Transverse colon (tissue), 4 donors: ENCODE measurements at regions not wholly inside any gene's neighbourhood (a gene's known extent, or its start where the extent isn't known, plus 50 kb on each side); places are given as distances from the start of the nearest gene placed in this dataset.

Experiments used
- CTCF ChIP-seq, 5 experiments: fragments of 200-600 bp in 3 of 5; fragments of 450-650 bp in 2 of 5; sonication (generic) in 3 of 5; IDR thresholded peaks; 1 replicate in 2 of 5; 2 replicates in 3 of 5; pipeline ENCODE4 v1.5.1; 2016 to 2017; ENCODE audit warnings: antibody characterized with exemption in 5 of 5, inconsistent platforms in 3 of 5, mild to moderate bottlenecking in 2 of 5, moderate library complexity in 1 of 5
- EP300 ChIP-seq: sonication (generic); formaldehyde crosslinking; IDR thresholded peaks from one replicate; pipeline ENCODE4 v1.6.1; 2017; ENCODE audit warnings: antibody characterized with exemption, low read depth
- POLR2A ChIP-seq: fragments of 450-650 bp; IDR thresholded peaks from one replicate; pipeline ENCODE4 v1.6.1; 2016; ENCODE audit warnings: antibody characterized with exemption, mild to moderate bottlenecking, moderate library complexity
- POLR2AphosphoS5 ChIP-seq, 3 donors: sonication (generic); formaldehyde crosslinking; IDR thresholded peaks; one replicate each; pipeline ENCODE4 v1.6.1; 2016; ENCODE audit warnings: antibody characterized with exemption in 3 of 3

- TF ChIP-seq CTCF (IDR thresholded peaks at IDR 0.05), result no peak
- TF ChIP-seq POLR2AphosphoS5 (IDR thresholded peaks at IDR 0.05), result no peak
- no peak for TF ChIP-seq POLR2A
- no peak for TF ChIP-seq EP300
Measured at GRCh38 chr12:82121545-82121944, 236.6 kb downstream of the CCDC59 start.
